Neural progenitor cell (in vitro differentiated cells): ENCODE measurements at regions not wholly inside any gene's neighbourhood (a gene's known extent, or its start where the extent isn't known, plus 50 kb on each side); places are given as distances from the start of the nearest gene placed in this dataset.
"Not testable (repeated sequence)": the region's sequence is repeated elsewhere in the genome, so short reads cannot be mapped to it uniquely, and the experiment has no call there.

Experiments used
- DNase-seq: peaks from one replicate; pipeline ENCODE4 v3.0.0-alpha.2; 2016; ENCODE audit warnings: low spot score
- H2AFZ ChIP-seq: fragments of 200-600 bp; sonication (generic); replicated peaks from 2 replicates; pipeline ENCODE4 v1.6.1; 2016; ENCODE audit warnings: antibody characterized with exemption
- H3F3A ChIP-seq: fragments of 200-600 bp; sonication (generic); 2 replicates; pipeline ENCODE4 v1.6.1; 2016; ENCODE audit warnings: antibody characterized with exemption, low read depth
- H3K27ac ChIP-seq: fragments of 200-600 bp; sonication (generic); 2 replicates; pipeline ENCODE4 v1.5.1; 2016; ENCODE audit warnings: mild to moderate bottlenecking
- H3K27me3 ChIP-seq: fragments of 200-600 bp; sonication (generic); 2 replicates; pipeline ENCODE4 v1.6.1; 2016; ENCODE audit warnings: mild to moderate bottlenecking, moderate library complexity
- H3K36me3 ChIP-seq: fragments of 200-600 bp; sonication (generic); 2 replicates; pipeline ENCODE4 v1.5.1; 2016
- H3K4me1 ChIP-seq: fragments of 200-600 bp; sonication (generic); 2 replicates; pipeline ENCODE4 v1.6.1; 2016; ENCODE audit warnings: mixed run types
- H3K4me2 ChIP-seq: fragments of 200-600 bp; sonication (generic); 2 replicates; pipeline ENCODE4 v1.6.1; 2016
- H3K4me3 ChIP-seq: fragments of 200-600 bp; sonication (generic); 2 replicates; pipeline ENCODE4 v1.5.1; 2016
- H3K79me2 ChIP-seq: fragments of 200-600 bp; sonication (generic); 2 replicates; pipeline ENCODE4 v1.6.1; 2016; ENCODE audit warnings: low read depth
- H3K9ac ChIP-seq: fragments of 200-600 bp; sonication (generic); 2 replicates; pipeline ENCODE4 v1.6.1; 2016
- H3K9me3 ChIP-seq: fragments of 200-600 bp; sonication (generic); 2 replicates; pipeline ENCODE4 v1.5.1; 2016; ENCODE audit warnings: low read depth
- H4K20me1 ChIP-seq: fragments of 200-600 bp; sonication (generic); 2 replicates; pipeline ENCODE4 v1.6.1; 2016; ENCODE audit warnings: low read depth
- H3K27ac Mint-ChIP-seq: 3 replicates; pipeline ENCODE4 v1.8.0; 2021; ENCODE audit warnings: mixed read lengths
- H3K27me3 Mint-ChIP-seq: 2 replicates; pipeline ENCODE4 v1.8.0; 2022; ENCODE audit warnings: low read depth, mild to moderate bottlenecking, inconsistent platforms, moderate library complexity, mixed read lengths; ENCODE audit not compliant: insufficient read depth
- H3K36me3 Mint-ChIP-seq: 3 replicates; pipeline ENCODE4 v1.8.0; 2021; ENCODE audit warnings: mixed read lengths
- H3K4me1 Mint-ChIP-seq: 3 replicates; pipeline ENCODE4 v1.8.0; 2021; ENCODE audit warnings: mixed read lengths
- H3K4me3 Mint-ChIP-seq: 3 replicates; pipeline ENCODE4 v1.8.0; 2021; ENCODE audit warnings: mild to moderate bottlenecking, moderate library complexity, mixed read lengths
- H3K9me3 Mint-ChIP-seq: 3 replicates; pipeline ENCODE4 v1.8.0; 2020; ENCODE audit warnings: mixed read lengths
- CTCF ChIP-seq: fragments of 200-600 bp; sonication (generic); IDR thresholded peaks from 2 replicates; pipeline ENCODE4 v1.5.1; 2017; ENCODE audit warnings: antibody characterized with exemption, mild to moderate bottlenecking
- EZH2 ChIP-seq: fragments of 200-600 bp; sonication (generic); IDR thresholded peaks from 2 replicates; pipeline ENCODE4 v1.6.1; 2017; ENCODE audit warnings: antibody characterized with exemption, mild to moderate bottlenecking, moderate library complexity
- EZH2phosphoT487 ChIP-seq: fragments of 200-600 bp; sonication (generic); IDR thresholded peaks from 2 replicates; pipeline ENCODE4 v1.6.1; 2017; ENCODE audit warnings: antibody characterized with exemption

GRCh38 chr16:35214840-35215239 lies 1755.4 kb downstream of the TP53TG3F start:
- H3K4me2 ChIP-seq: no peak overlapping the region
- no peaks in the 10 kb centered on the region for H3K27me3 ChIP-seq
- no peak for DNase-seq
- peaks cover 3% of the 10 kb centered on the region for H3K36me3 Mint-ChIP-seq
- peaks cover 4% of the 10 kb centered on the region for H3K27me3 Mint-ChIP-seq
- no peaks in the 10 kb centered on the region for H4K20me1 ChIP-seq
- no peak overlapping the region for H2AFZ ChIP-seq
- H3K27ac Mint-ChIP-seq: no peak overlapping the region
- peaks cover 24% of the 10 kb centered on the region for H3K9me3 Mint-ChIP-seq
- H3K27ac ChIP-seq: no peak overlapping the region
- H3K36me3 ChIP-seq: no peaks in the 10 kb centered on the region
- no peaks in the 10 kb centered on the region for H3K4me1 ChIP-seq
- no peaks in the 10 kb centered on the region for H3K79me2 ChIP-seq
- no peak overlapping the region for H3K9ac ChIP-seq
- no peaks in the 10 kb centered on the region for H3K4me1 Mint-ChIP-seq
- peaks cover 35% of the 10 kb centered on the region for H3K9me3 ChIP-seq
- no peaks in the 10 kb centered on the region for H3F3A ChIP-seq
- no peak overlapping the region for H3K4me3 ChIP-seq
- no peak for TF ChIP-seq EZH2phosphoT487
- TF ChIP-seq CTCF: no peak
- no peak for TF ChIP-seq EZH2
- H3K4me3 Mint-ChIP-seq: no peak overlapping the region

- Mint-ChIP-seq H3K27me3 (peaks cover 4% of the 10 kb centered on the region), H3K27ac (no peak overlapping the region), H3K4me3 (no peak overlapping the region), H3K9me3 (peaks cover 26% of the 10 kb centered on the region), H3K36me3 (peaks cover 3% of the 10 kb centered on the region), H3K4me1 (no peaks in the 10 kb centered on the region)
- H3K27me3 ChIP-seq: no peaks in the 10 kb centered on the region
- no peaks in the 10 kb centered on the region for H3K79me2 ChIP-seq
- H4K20me1 ChIP-seq: no peaks in the 10 kb centered on the region
- peaks cover 39% of the 10 kb centered on the region for H3K9me3 ChIP-seq
- no peak overlapping the region for H3K4me2 ChIP-seq
- DNase-seq: no peak
- no peak overlapping the region for H3K4me3 ChIP-seq
- no peaks in the 10 kb centered on the region for H3K36me3 ChIP-seq
- H3F3A ChIP-seq: no peaks in the 10 kb centered on the region
- H3K4me1 ChIP-seq: no peaks in the 10 kb centered on the region
- H3K9ac ChIP-seq: no peak overlapping the region
- H3K27ac ChIP-seq: no peak overlapping the region
- TF ChIP-seq CTCF: no peak
- no peak for TF ChIP-seq EZH2phosphoT487
- TF ChIP-seq EZH2: no peak
- H2AFZ ChIP-seq: no peak overlapping the region
Measured at GRCh38 chr16:35215287-35215686, 1755.9 kb downstream of the TP53TG3F start.

DNA sequence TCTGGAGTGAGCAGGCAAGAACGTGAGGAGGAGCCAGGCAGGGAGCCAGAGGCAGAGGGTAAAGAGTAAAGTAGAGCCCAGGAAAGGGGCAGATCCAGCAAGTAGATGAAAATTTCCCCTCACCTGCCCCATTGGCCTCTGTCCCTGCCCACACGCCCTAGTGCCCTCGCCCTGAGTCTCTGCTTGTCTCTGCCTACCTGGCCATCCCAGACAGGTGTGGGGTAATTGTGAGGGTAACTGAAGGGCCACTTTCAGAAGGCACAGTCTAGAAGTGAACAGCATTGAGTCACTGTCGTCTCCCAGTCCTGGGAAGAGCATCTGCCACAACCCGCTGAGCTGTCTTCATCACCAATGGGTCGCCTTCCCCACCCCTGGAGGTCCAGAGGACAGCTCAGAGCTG lies 1756.8 kb downstream of the TP53TG3F start:
- H3K27me3 Mint-ChIP-seq, H3K27ac Mint-ChIP-seq, H3K27me3 ChIP-seq, H3K4me3 Mint-ChIP-seq, H3K9ac ChIP-seq, H3K4me2 ChIP-seq, H3K79me2 ChIP-seq, H3K36me3 Mint-ChIP-seq, H3K4me1 Mint-ChIP-seq, H3K27ac ChIP-seq, H3F3A ChIP-seq, DNase-seq, H3K4me3 ChIP-seq, H3K4me1 ChIP-seq, H3K36me3 ChIP-seq, H2AFZ ChIP-seq, H4K20me1 ChIP-seq: not testable (repeated sequence)
- peaks cover 39% of the 10 kb centered on the region for H3K9me3 ChIP-seq
- peaks cover 31% of the 10 kb centered on the region for H3K9me3 Mint-ChIP-seq

DNA sequence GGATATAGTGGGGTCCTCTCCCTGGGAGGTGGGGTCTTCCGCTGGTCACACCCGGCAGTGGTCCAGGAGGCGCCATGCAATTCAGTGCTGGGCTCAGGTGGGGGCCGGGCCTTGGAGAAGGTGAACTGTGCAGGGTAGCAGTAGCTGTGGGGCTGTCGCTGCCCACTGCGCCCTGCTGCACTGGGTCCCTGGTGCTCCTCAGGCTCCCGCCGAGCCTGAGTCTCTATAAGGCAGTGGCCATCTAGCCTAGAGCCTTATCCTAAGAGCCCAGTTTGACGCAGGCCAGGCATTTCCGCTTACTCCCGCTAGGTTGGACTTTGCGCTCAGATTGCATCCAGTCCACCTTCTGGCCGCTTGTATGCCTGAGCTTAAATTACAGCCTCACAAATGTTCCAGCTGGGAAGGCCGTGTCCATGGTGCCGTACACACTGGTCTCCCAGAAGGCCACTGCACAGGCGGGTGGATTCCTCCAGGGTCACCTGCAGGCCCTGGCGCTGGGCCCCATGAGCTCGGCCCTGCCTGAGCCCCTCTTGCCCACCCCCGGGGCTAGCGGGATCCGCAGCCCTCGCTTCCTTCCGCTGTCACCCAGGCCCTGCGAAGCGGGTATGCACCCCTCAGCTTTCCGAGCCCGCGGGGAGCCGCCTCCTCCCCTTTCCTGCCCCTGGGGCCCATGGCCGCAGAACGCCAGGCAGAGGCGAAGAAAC lies 1762.2 kb downstream of the TP53TG3F start:
- H3K36me3 Mint-ChIP-seq: no peaks in the 10 kb centered on the region
- H4K20me1 ChIP-seq: no peaks in the 10 kb centered on the region
- H3K4me1 ChIP-seq: no peaks in the 10 kb centered on the region
- no peak overlapping the region for H3K4me2 ChIP-seq
- H3K4me3 ChIP-seq: no peak overlapping the region
- H2AFZ ChIP-seq: no peak overlapping the region
- TF ChIP-seq CTCF (no peak), EZH2 (no peak)
- H3K27me3 Mint-ChIP-seq: peaks cover 2% of the 10 kb centered on the region
- no peak overlapping the region for H3K9ac ChIP-seq
- H3K36me3 ChIP-seq: no peaks in the 10 kb centered on the region
- H3K9me3 ChIP-seq: peaks cover 36% of the 10 kb centered on the region
- no peak overlapping the region for H3K27ac ChIP-seq
- peaks cover 34% of the 10 kb centered on the region for H3K9me3 Mint-ChIP-seq
- H3K79me2 ChIP-seq: no peaks in the 10 kb centered on the region
- H3K4me3 Mint-ChIP-seq: no peak overlapping the region
- H3K27ac Mint-ChIP-seq: no peak overlapping the region
- H3K4me1 Mint-ChIP-seq: no peaks in the 10 kb centered on the region
- H3K27me3 ChIP-seq: no peaks in the 10 kb centered on the region
- no peaks in the 10 kb centered on the region for H3F3A ChIP-seq
- no peak for DNase-seq
